Renal pelvis (tissue), 1 donor: ENCODE measurements at regions not wholly inside any gene's neighbourhood (a gene's known extent, or its start where the extent isn't known, plus 50 kb on each side); places are given as distances from the start of the nearest gene placed in this dataset.

Source experiments
- DNase-seq: peaks from one replicate; pipeline ENCODE4 v3.0.0-alpha.2; 2013

GRCh38 chr4:100722866-100723459 lies 205.1 kb upstream of the EMCN start:
- no peak for DNase-seq

- no peak for DNase-seq
These were observed 204.3 kb upstream of the EMCN start for GRCh38 chr4:100722133-100722532.

- no peak for DNase-seq
These were observed 203.7 kb upstream of the EMCN start for GRCh38 chr4:100721490-100721889.

GRCh38 chr4:100721077-100721476 lies 203.3 kb upstream of the EMCN start:
- DNase-seq: no peak

GRCh38 chr4:100716416-100716815 lies 198.6 kb upstream of the EMCN start:
- DNase-seq: no peak

- no peak for DNase-seq
These were observed 191.0 kb upstream of the EMCN start for GRCh38 chr4:100708776-100709175.

- DNase-seq: no peak
These were observed 190.0 kb upstream of the EMCN start for GRCh38 chr4:100707786-100708185.

GRCh38 chr4:100696531-100696930 lies 178.7 kb upstream of the EMCN start:
- DNase-seq: no peak

GRCh38 chr4:100695871-100696270 lies 178.0 kb upstream of the EMCN start:
- DNase-seq: no peak

- peak; percentile 4 for DNase-seq
These were observed 177.3 kb upstream of the EMCN start for GRCh38 chr4:100695039-100695654.

GRCh38 chr4:100694467-100694866 lies 176.6 kb upstream of the EMCN start:
- no peak for DNase-seq

- DNase-seq: no peak
These were observed 173.0 kb upstream of the EMCN start for GRCh38 chr4:100690812-100691211.

- no peak for DNase-seq
These were observed 170.5 kb upstream of the EMCN start for GRCh38 chr4:100688368-100688767.

- no peak for DNase-seq
These were observed 164.8 kb upstream of the EMCN start for GRCh38 chr4:100682477-100683218.

GRCh38 chr4:100681289-100681688 lies 163.5 kb upstream of the EMCN start:
- no peak for DNase-seq

- DNase-seq: no peak
These were observed 162.1 kb upstream of the EMCN start for GRCh38 chr4:100679926-100680325.

- no peak for DNase-seq
These were observed 157.2 kb upstream of the EMCN start for GRCh38 chr4:100674976-100675375.

GRCh38 chr4:100657187-100657586 lies 139.4 kb upstream of the EMCN start:
- peak; percentile 14 for DNase-seq

- DNase-seq: no peak
These were observed 133.8 kb upstream of the EMCN start for GRCh38 chr4:100651499-100652175.

- DNase-seq: no peak
These were observed 131.6 kb upstream of the EMCN start for GRCh38 chr4:100649417-100649816.

- DNase-seq: no peak
These were observed 126.3 kb upstream of the EMCN start for GRCh38 chr4:100644150-100644549.

GRCh38 chr4:100641336-100641735 lies 123.5 kb upstream of the EMCN start:
- no peak for DNase-seq

GRCh38 chr4:100635899-100636298 lies 118.1 kb upstream of the EMCN start:
- DNase-seq: no peak
